Psoas muscle (tissue), 7 donors: ENCODE measurements at regions not wholly inside any gene's neighbourhood (a gene's known extent, or its start where the extent isn't known, plus 50 kb on each side); places are given as distances from the start of the nearest gene placed in this dataset.

Experiments
- ATAC-seq, 4 donors: fragments of 200-7000 bp; cut with Tn5 transposase; one replicate each; pipeline ENCODE4 v1.9.1; 2020; ENCODE audit warnings: moderate library complexity in 3 of 4, mild to moderate bottlenecking in 2 of 4
- DNase-seq, 2 donors: peaks; one replicate each; pipeline ENCODE4 v3.0.0-alpha.2; 2020
- H3K27ac ChIP-seq: fragments of 200-600 bp; one replicate; pipeline ENCODE4 v1.8.0; 2022
- H3K27me3 ChIP-seq, 3 donors: fragments of 200-600 bp in 1 of 3; one replicate each; pipeline versions ENCODE4 v1.6.1 to v1.8.0; 2013 to 2022; ENCODE audit warnings: low read length in 2 of 3, mild to moderate bottlenecking in 2 of 3, moderate library complexity in 1 of 3; ENCODE audit not compliant: insufficient read depth in 3 of 3
- H3K36me3 ChIP-seq, 2 donors: fragments of 200-600 bp in 1 of 2; one replicate each; pipeline versions ENCODE4 v1.6.1 to v1.8.0; 2013 to 2022; ENCODE audit warnings: low read depth in 1 of 2, mild to moderate bottlenecking in 1 of 2, moderate library complexity in 1 of 2; ENCODE audit not compliant: insufficient read depth in 1 of 2
- H3K4me1 ChIP-seq: fragments of 200-600 bp; one replicate; pipeline ENCODE4 v1.8.0; 2022
- H3K4me3 ChIP-seq: fragments of 200-600 bp; one replicate; pipeline ENCODE4 v1.8.0; 2022; ENCODE audit warnings: mild to moderate bottlenecking
- H3K9me3 ChIP-seq: fragments of 200-600 bp; one replicate; pipeline ENCODE4 v1.8.0; 2022
- CTCF ChIP-seq: fragments of 200-600 bp; IDR thresholded peaks from one replicate; pipeline ENCODE4 v1.8.0; 2022; ENCODE audit warnings: antibody characterized with exemption
- WGBS, 3 donors: extraction: QIAGEN DNeasy Blood & Tissue Kit; methylation state at CpG; one replicate each; pipeline versions ENCODE4 v1.1.6 to v1.1.7; 2013; 5-methylcytosine and 5-hydroxymethylcytosine counted together
- intact Hi-C, 2 donors: fragments of 100-400 bp; cut with DNase I; formaldehyde crosslinking; loops; one replicate each; pipeline versions ENCODE4 v1.11.0 to v1.14.2; 2022
- donor health status: healthy with polysubstance abuse.
- donor health status: DM: no; HTN: no; CAD: no; lungs with moderate emphysema.
- donor health status: Bipolar disorder and iron deficiency.
- donor health status: healthy.
- donor health status: DM: yes; HTN: yes; CAD: no.
- donor health status: DM: no; HTN: no; CAD: no.
- donor health status: DM: yes; HTN: yes; CAD: no.

GRCh38 chr1:222454186-222454585, 93.7 kb downstream of the HHIPL2 start:
- peaks cover 9% of the 10 kb centered on the region for H3K9me3 ChIP-seq
- no peak for TF ChIP-seq CTCF
- H3K36me3 ChIP-seq = no peaks in the 10 kb centered on the region
- intact Hi-C loops = loop anchor here (5.0 to 10.0 kb wide), 6 partner anchors 357 to 1579 kb away; partner anchors contain the start of gene HLX (in 1 of the 2)
- ATAC-seq (no peak), DNase-seq (no peak)
- no peaks in the 10 kb centered on the region for H3K27me3 ChIP-seq
- WGBS, 3 donors = 88% methylated on average over 5 of the region's 5 CpGs
- no peak overlapping the region for H3K4me3 ChIP-seq
- H3K27ac ChIP-seq = no peak overlapping the region
- H3K4me1 ChIP-seq = peaks cover 16% of the 10 kb centered on the region

- intact Hi-C loops = loop anchor here (5.0 to 10.0 kb wide), 6 partner anchors 355 to 1577 kb away; partner anchors contain the start of gene HLX (in 1 of the 2)
- ATAC-seq (no peak), DNase-seq (no peak)
- Histone ChIP-seq H3K9me3 (no peaks in the 10 kb centered on the region), H3K4me1 (peaks cover 16% of the 10 kb centered on the region), H3K27me3 (no peaks in the 10 kb centered on the region), H3K4me3 (no peak overlapping the region), H3K36me3 (no peaks in the 10 kb centered on the region), H3K27ac (no peak overlapping the region)
- 27 to 48% (median 30%) methylated on average over 3 of the region's 3 CpGs for WGBS, 3 donors
- no peak for TF ChIP-seq CTCF
Observed at GRCh38 chr1:222452031-222452430, 95.9 kb downstream of the HHIPL2 start.

- Histone ChIP-seq H3K9me3 (no peaks in the 10 kb centered on the region), H3K27me3 (no peaks in the 10 kb centered on the region), H3K36me3 (no peaks in the 10 kb centered on the region), H3K4me3 (no peak overlapping the region), H3K27ac (no peak overlapping the region), H3K4me1 (no peaks in the 10 kb centered on the region)
- TF ChIP-seq CTCF = no peak
- intact Hi-C loops = no loop called here
- DNase-seq (no peak), ATAC-seq (no peak)
- 85 to 91% (median 86%) methylated on average over 2 of the region's 2 CpGs for WGBS, 3 donors
Observed at GRCh38 chr1:222443566-222443965, 104.3 kb downstream of the HHIPL2 start.

GRCh38 chr1:222441066-222441465, 106.8 kb downstream of the HHIPL2 start:
- no peaks in the 10 kb centered on the region for H3K4me1 ChIP-seq
- no peak for ATAC-seq
- DNase-seq = no peak
- H3K36me3 ChIP-seq = no peaks in the 10 kb centered on the region
- no peaks in the 10 kb centered on the region for H3K9me3 ChIP-seq
- TF ChIP-seq CTCF = no peak
- intact Hi-C loops = no loop called here
- H3K4me3 ChIP-seq = no peak overlapping the region
- H3K27ac ChIP-seq = no peak overlapping the region
- WGBS, 3 donors = 63 to 73% (median 64%) methylated on average over 5 of the region's 5 CpGs
- no peaks in the 10 kb centered on the region for H3K27me3 ChIP-seq

GRCh38 chr1:222424826-222425225, 123.1 kb downstream of the HHIPL2 start:
- peaks cover 10% of the 10 kb centered on the region for H3K9me3 ChIP-seq
- H3K4me1 ChIP-seq = no peaks in the 10 kb centered on the region
- no peak overlapping the region for H3K4me3 ChIP-seq
- H3K27me3 ChIP-seq = no peaks in the 10 kb centered on the region
- ATAC-seq (no peak), DNase-seq (no peak)
- H3K27ac ChIP-seq = no peak overlapping the region
- no peak for TF ChIP-seq CTCF
- 76 to 93% (median 79%) methylated on average over 1 of the region's 1 CpG for WGBS, 3 donors
- no peaks in the 10 kb centered on the region for H3K36me3 ChIP-seq
- intact Hi-C loops = no loop called here
